ENCODE measurements at regions not wholly inside any gene's neighbourhood (a gene's known extent, or its start where the extent isn't known, plus 50 kb on each side); places are given as distances from the start of the nearest gene placed in this dataset.

DNA sequence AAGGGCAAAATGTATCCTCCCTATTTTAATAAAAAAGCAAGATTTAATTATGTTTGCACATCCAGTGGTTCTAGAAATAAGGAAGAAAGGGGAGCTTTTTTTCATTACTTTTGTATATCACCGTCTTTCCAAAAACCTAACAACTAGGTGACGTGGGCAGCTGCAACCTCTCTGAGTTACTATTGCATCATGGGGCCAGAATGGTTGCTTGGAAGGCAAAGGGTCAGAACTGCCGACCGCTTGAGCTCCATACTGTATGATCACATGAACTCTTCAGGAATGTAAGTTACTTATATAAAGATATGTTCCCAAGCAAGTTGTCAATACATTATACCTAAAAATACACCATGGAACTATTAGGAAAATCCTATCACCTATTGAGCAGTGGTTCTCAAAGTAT, 85.6 kb upstream of the HIVEP3 start:
- TF ChIP-seq, protein P1, sequence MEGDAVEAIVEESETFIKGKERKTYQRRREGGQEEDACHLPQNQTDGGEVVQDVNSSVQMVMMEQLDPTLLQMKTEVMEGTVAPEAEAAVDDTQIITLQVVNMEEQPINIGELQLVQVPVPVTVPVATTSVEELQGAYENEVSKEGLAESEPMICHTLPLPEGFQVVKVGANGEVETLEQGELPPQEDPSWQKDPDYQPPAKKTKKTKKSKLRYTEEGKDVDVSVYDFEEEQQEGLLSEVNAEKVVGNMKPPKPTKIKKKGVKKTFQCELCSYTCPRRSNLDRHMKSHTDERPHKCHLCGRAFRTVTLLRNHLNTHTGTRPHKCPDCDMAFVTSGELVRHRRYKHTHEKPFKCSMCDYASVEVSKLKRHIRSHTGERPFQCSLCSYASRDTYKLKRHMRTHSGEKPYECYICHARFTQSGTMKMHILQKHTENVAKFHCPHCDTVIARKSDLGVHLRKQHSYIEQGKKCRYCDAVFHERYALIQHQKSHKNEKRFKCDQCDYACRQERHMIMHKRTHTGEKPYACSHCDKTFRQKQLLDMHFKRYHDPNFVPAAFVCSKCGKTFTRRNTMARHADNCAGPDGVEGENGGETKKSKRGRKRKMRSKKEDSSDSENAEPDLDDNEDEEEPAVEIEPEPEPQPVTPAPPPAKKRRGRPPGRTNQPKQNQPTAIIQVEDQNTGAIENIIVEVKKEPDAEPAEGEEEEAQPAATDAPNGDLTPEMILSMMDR (IDR thresholded peaks at IDR 0.05), result no peak
- TF ChIP-seq POLR2A (IDR thresholded peaks at IDR 0.05), result no peak
